Adrenal gland (tissue), 9 donors: ENCODE measurements at regions not wholly inside any gene's neighbourhood (a gene's known extent, or its start where the extent isn't known, plus 50 kb on each side); places are given as distances from the start of the nearest gene placed in this dataset.

Experiments used
- DNase-seq, 7 donors: peaks; one replicate each; pipeline ENCODE4 v3.0.0-alpha.2; 2019 to 2020
- H3K27ac ChIP-seq, 5 donors: fragments of 200-600 bp; sonication (generic) in 4 of 5; 1 replicate in 3 of 5; 2 replicates in 2 of 5; pipeline versions ENCODE4 v1.5.1 to v1.8.0; 2016 to 2020; ENCODE audit warnings: mild to moderate bottlenecking in 1 of 5
- H3K27me3 ChIP-seq: fragments of 200-600 bp; 2 replicates; pipeline ENCODE4 v1.8.0; 2021
- H3K36me3 ChIP-seq, 2 donors: fragments of 200-600 bp; replicated peaks in 1 of 2; 1 replicate in 1 of 2; 2 replicates in 1 of 2; pipeline versions ENCODE4 v1.5.1 to v1.8.0; 2018 to 2022
- H3K4me1 ChIP-seq, 2 donors: fragments of 200-600 bp; replicated peaks in 1 of 2; 1 replicate in 1 of 2; 2 replicates in 1 of 2; pipeline versions ENCODE4 v1.5.1 to v1.8.0; 2018 to 2021
- H3K4me3 ChIP-seq, 4 donors: fragments of 200-600 bp; sonication (generic) in 3 of 4; one replicate each; pipeline ENCODE4 v1.5.1; 2016 to 2018
- H3K9me3 ChIP-seq, 3 donors: fragments of 200-600 bp; sonication (generic) in 1 of 3; replicated peaks in 1 of 3; 1 replicate in 2 of 3; 2 replicates in 1 of 3; pipeline versions ENCODE4 v1.5.1 to v1.8.0; 2016 to 2021
- CTCF ChIP-seq, 6 experiments: fragments of 450-650 bp in 4 of 6; fragments of 200-600 bp in 2 of 6; sonication (generic) in 1 of 6; IDR thresholded peaks; 1 replicate in 5 of 6; 2 replicates in 1 of 6; pipeline versions ENCODE4 v1.5.1 to v1.8.0; 2016 to 2021; ENCODE audit warnings: antibody characterized with exemption in 6 of 6, mild to moderate bottlenecking in 2 of 6, moderate library complexity in 1 of 6
- POLR2A ChIP-seq, 2 donors: fragments of 450-650 bp; IDR thresholded peaks; one replicate each; pipeline ENCODE4 v1.6.1; 2017; ENCODE audit warnings: antibody characterized with exemption in 2 of 2, mild to moderate bottlenecking in 2 of 2, moderate library complexity in 1 of 2
- WGBS, 4 donors: extraction: QIAGEN DNeasy Blood & Tissue Kit in 2 of 4; methylation state at CpG; one replicate each; pipeline versions ENCODE4 v1.1.5 to v1.1.7; 2013 to 2017; 5-methylcytosine and 5-hydroxymethylcytosine counted together
- intact Hi-C, 2 donors: fragments of 100-400 bp; cut with DNase I; formaldehyde crosslinking; loops; one replicate each; pipeline versions ENCODE4 v1.14.1 to v1.15.0; 2022 to 2023
- donor health status: healthy with polysubstance abuse.
- donor health status: Bipolar disorder and iron deficiency.
- donor health status: DM: yes; HTN: yes; CAD: no.
- donor health status: DM: no; HTN: no; CAD: no.
- donor health status: DM: no; HTN: no; CAD: no.

GRCh38 chr2:41432459-41432858 lies 615.4 kb upstream of the PKDCC start:
- 93 to 100% (median 99%) methylated on average over 1 of the region's 1 CpG for WGBS, 4 donors
- Histone ChIP-seq H3K27ac (no peak overlapping the region), H3K4me3 (no peak overlapping the region), H3K4me1 (no peaks in the 10 kb centered on the region), H3K36me3 (no peaks in the 10 kb centered on the region), H3K27me3 (no peaks in the 10 kb centered on the region), H3K9me3 (no peaks in the 10 kb centered on the region)
- no peak for DNase-seq
- TF ChIP-seq CTCF (IDR thresholded peaks at IDR 0.05) (no peak), POLR2A (IDR thresholded peaks at IDR 0.05) (no peak)
- intact Hi-C loops = no loop called here

GRCh38 chr2:41434991-41435390 lies 612.8 kb upstream of the PKDCC start:
- TF ChIP-seq CTCF (IDR thresholded peaks at IDR 0.05) (no peak), POLR2A (IDR thresholded peaks at IDR 0.05) (no peak)
- H3K9me3 ChIP-seq = no peaks in the 10 kb centered on the region
- WGBS, 4 donors = 74 to 84% (median 80%) methylated on average over 3 of the region's 3 CpGs
- no peaks in the 10 kb centered on the region for H3K4me1 ChIP-seq
- intact Hi-C loops = no loop called here
- H3K27me3 ChIP-seq = no peaks in the 10 kb centered on the region
- H3K36me3 ChIP-seq = no peaks in the 10 kb centered on the region
- no peak for DNase-seq
- H3K4me3 ChIP-seq = no peak overlapping the region
- H3K27ac ChIP-seq = no peak overlapping the region

- intact Hi-C loops = no loop called here
- H3K4me3 ChIP-seq = no peak overlapping the region
- H3K27ac ChIP-seq = no peak overlapping the region
- no peaks in the 10 kb centered on the region for H3K27me3 ChIP-seq
- H3K36me3 ChIP-seq = no peaks in the 10 kb centered on the region
- no peak for DNase-seq
- no peak for TF ChIP-seq CTCF (IDR thresholded peaks at IDR 0.05)
- TF ChIP-seq POLR2A (IDR thresholded peaks at IDR 0.05) = no peak
- no peaks in the 10 kb centered on the region for H3K9me3 ChIP-seq
- H3K4me1 ChIP-seq = no peaks in the 10 kb centered on the region
Measured at GRCh38 chr2:41441958-41442357, 605.9 kb upstream of the PKDCC start.

- H3K4me3 ChIP-seq = no peak overlapping the region
- no peak overlapping the region for H3K27ac ChIP-seq
- intact Hi-C loops = no loop called here
- no peak for DNase-seq
- no peaks in the 10 kb centered on the region for H3K4me1 ChIP-seq
- 77 to 86% (median 83%) methylated on average over 4 of the region's 4 CpGs for WGBS, 4 donors
- TF ChIP-seq CTCF (IDR thresholded peaks at IDR 0.05) (no peak), POLR2A (IDR thresholded peaks at IDR 0.05) (no peak)
- H3K36me3 ChIP-seq = no peaks in the 10 kb centered on the region
- H3K27me3 ChIP-seq = no peaks in the 10 kb centered on the region
- H3K9me3 ChIP-seq = no peaks in the 10 kb centered on the region
Measured at GRCh38 chr2:41445865-41446264, 602.0 kb upstream of the PKDCC start.
